Endodermal cell (in vitro differentiated cells): ENCODE measurements at regions not wholly inside any gene's neighbourhood (a gene's known extent, or its start where the extent isn't known, plus 50 kb on each side); places are given as distances from the start of the nearest gene placed in this dataset.

Source experiments
- DNase-seq: peaks from one replicate; pipeline ENCODE4 v3.0.0-alpha.2; 2017
- H3K27ac ChIP-seq: 2 replicates; pipeline ENCODE4 v1.5.1; 2013; ENCODE audit warnings: mild to moderate bottlenecking, low read depth, low read length, moderate library complexity
- H3K27me3 ChIP-seq: 2 replicates; pipeline ENCODE4 v1.6.1; 2013; ENCODE audit warnings: mild to moderate bottlenecking, low read length, moderate library complexity; ENCODE audit not compliant: insufficient read depth, control insufficient read depth, poor library complexity, severe bottlenecking
- H3K36me3 ChIP-seq: 2 replicates; pipeline ENCODE4 v1.7.0; 2013; ENCODE audit warnings: mild to moderate bottlenecking, low read length, moderate library complexity; ENCODE audit not compliant: control insufficient read depth, insufficient read depth
- H3K4me1 ChIP-seq: one replicate; pipeline ENCODE4 v1.7.0; 2013; ENCODE audit warnings: low read length; ENCODE audit not compliant: control insufficient read depth, insufficient read depth
- H3K4me3 ChIP-seq: 2 replicates; pipeline ENCODE4 v1.5.1; 2013; ENCODE audit warnings: mild to moderate bottlenecking, low read length, moderate library complexity
- H3K9ac ChIP-seq: 2 replicates; pipeline ENCODE4 v1.6.1; 2013; ENCODE audit warnings: mild to moderate bottlenecking, low read length, moderate library complexity; ENCODE audit not compliant: poor library complexity, severe bottlenecking; ENCODE audit errors: extremely low read depth
- H3K9me3 ChIP-seq: 2 replicates; pipeline ENCODE4 v1.6.1; 2013; ENCODE audit warnings: mild to moderate bottlenecking, low read length, moderate library complexity; ENCODE audit not compliant: control insufficient read depth
- H3K27ac Mint-ChIP-seq: 2 replicates; pipeline ENCODE4 v1.8.0; 2020; ENCODE audit warnings: mixed read lengths
- H3K27me3 Mint-ChIP-seq: 2 replicates; pipeline ENCODE4 v1.8.0; 2021; ENCODE audit warnings: mild to moderate bottlenecking, mixed read lengths; ENCODE audit not compliant: insufficient read depth
- H3K36me3 Mint-ChIP-seq: 2 replicates; pipeline ENCODE4 v1.8.0; 2020; ENCODE audit warnings: low read depth, mixed read lengths
- H3K4me1 Mint-ChIP-seq: 2 replicates; pipeline ENCODE4 v1.8.0; 2020; ENCODE audit warnings: mixed read lengths
- H3K4me3 Mint-ChIP-seq: 2 replicates; pipeline ENCODE4 v1.8.0; 2020; ENCODE audit warnings: mild to moderate bottlenecking, moderate library complexity, mixed read lengths
- H3K9me3 Mint-ChIP-seq: 2 replicates; pipeline ENCODE4 v1.8.0; 2020; ENCODE audit warnings: mild to moderate bottlenecking, mixed read lengths
- WGBS, 2 experiments: methylation state at CpG; one replicate each; pipeline versions ENCODE4 v1.1.5 to v1.1.7; 2013; ENCODE audit warnings: missing lambda C conversion rate in 2 of 2, mixed read lengths in 1 of 2; ENCODE audit not compliant: insufficient coverage in 1 of 2, insufficient read length in 1 of 2; 5-methylcytosine and 5-hydroxymethylcytosine counted together
- TF ChIP-seq, protein P1 (sequence below): fragments of 200-600 bp; sonication (generic); conservative IDR thresholded peaks from 2 replicates; pipeline ENCODE4 v1.5.0; 2021; ENCODE audit warnings: antibody characterized with exemption, mild to moderate bottlenecking

- H3K36me3 ChIP-seq: no peaks in the 10 kb centered on the region
- 63 to 68% methylated on average over 2 of the region's 2 CpGs for WGBS, 2 experiments
- TF ChIP-seq, protein P1, sequence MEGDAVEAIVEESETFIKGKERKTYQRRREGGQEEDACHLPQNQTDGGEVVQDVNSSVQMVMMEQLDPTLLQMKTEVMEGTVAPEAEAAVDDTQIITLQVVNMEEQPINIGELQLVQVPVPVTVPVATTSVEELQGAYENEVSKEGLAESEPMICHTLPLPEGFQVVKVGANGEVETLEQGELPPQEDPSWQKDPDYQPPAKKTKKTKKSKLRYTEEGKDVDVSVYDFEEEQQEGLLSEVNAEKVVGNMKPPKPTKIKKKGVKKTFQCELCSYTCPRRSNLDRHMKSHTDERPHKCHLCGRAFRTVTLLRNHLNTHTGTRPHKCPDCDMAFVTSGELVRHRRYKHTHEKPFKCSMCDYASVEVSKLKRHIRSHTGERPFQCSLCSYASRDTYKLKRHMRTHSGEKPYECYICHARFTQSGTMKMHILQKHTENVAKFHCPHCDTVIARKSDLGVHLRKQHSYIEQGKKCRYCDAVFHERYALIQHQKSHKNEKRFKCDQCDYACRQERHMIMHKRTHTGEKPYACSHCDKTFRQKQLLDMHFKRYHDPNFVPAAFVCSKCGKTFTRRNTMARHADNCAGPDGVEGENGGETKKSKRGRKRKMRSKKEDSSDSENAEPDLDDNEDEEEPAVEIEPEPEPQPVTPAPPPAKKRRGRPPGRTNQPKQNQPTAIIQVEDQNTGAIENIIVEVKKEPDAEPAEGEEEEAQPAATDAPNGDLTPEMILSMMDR: no peak
- H3K27ac ChIP-seq: no peak overlapping the region
- no peaks in the 10 kb centered on the region for H3K4me1 ChIP-seq
- H3K9me3 ChIP-seq: no peaks in the 10 kb centered on the region
- no peak overlapping the region for H3K4me3 ChIP-seq
- Mint-ChIP-seq H3K27ac (no peak overlapping the region), H3K9me3 (no peaks in the 10 kb centered on the region), H3K36me3 (no peaks in the 10 kb centered on the region), H3K27me3 (no peaks in the 10 kb centered on the region), H3K4me3 (no peak overlapping the region), H3K4me1 (no peaks in the 10 kb centered on the region)
- H3K27me3 ChIP-seq: no peaks in the 10 kb centered on the region
- no peak for DNase-seq
- H3K9ac ChIP-seq: no peak overlapping the region
Observed at GRCh38 chr1:242800521-242800920, 276.0 kb upstream of the PLD5 start.

GRCh38 chr1:242797856-242798255 is 273.4 kb upstream of the PLD5 start:
- TF ChIP-seq, protein P1: no peak
- Histone ChIP-seq H3K4me3 (no peak overlapping the region), H3K4me1 (no peaks in the 10 kb centered on the region), H3K9me3 (no peaks in the 10 kb centered on the region), H3K27me3 (no peaks in the 10 kb centered on the region), H3K9ac (no peak overlapping the region), H3K36me3 (no peaks in the 10 kb centered on the region), H3K27ac (no peak overlapping the region)
- Mint-ChIP-seq H3K36me3 (no peaks in the 10 kb centered on the region), H3K4me1 (no peaks in the 10 kb centered on the region), H3K27ac (no peak overlapping the region), H3K27me3 (no peaks in the 10 kb centered on the region), H3K9me3 (no peaks in the 10 kb centered on the region), H3K4me3 (no peak overlapping the region)
- DNase-seq: no peak

DNA sequence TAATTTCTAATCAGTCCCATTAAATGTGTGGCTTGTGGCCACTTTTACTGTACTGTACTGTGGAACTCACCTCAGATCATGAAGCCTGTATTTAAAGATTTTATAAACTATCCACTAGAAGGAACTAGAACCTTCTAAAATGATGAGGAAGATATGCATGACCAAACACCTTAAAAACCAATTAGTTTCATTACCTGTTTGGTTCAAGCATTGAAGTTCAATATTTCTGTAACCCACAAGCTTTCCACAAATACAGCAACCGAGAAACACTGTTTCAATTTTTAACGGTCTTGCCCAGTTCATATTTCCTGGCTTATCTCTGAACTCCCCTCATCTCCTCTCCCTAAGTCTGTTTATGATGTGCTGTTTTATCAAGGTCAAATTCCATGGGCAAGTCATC is 264.3 kb upstream of the PLD5 start:
- Mint-ChIP-seq H3K4me3 (no peak overlapping the region), H3K9me3 (peaks cover 4% of the 10 kb centered on the region), H3K27ac (no peak overlapping the region), H3K27me3 (no peaks in the 10 kb centered on the region), H3K4me1 (no peaks in the 10 kb centered on the region), H3K36me3 (no peaks in the 10 kb centered on the region)
- TF ChIP-seq, protein P1: no peak
- no peak overlapping the region for H3K4me3 ChIP-seq
- no peaks in the 10 kb centered on the region for H3K4me1 ChIP-seq
- H3K27ac ChIP-seq: no peak overlapping the region
- no peaks in the 10 kb centered on the region for H3K36me3 ChIP-seq
- H3K9me3 ChIP-seq: peaks cover 7% of the 10 kb centered on the region
- H3K9ac ChIP-seq: no peak overlapping the region
- no peaks in the 10 kb centered on the region for H3K27me3 ChIP-seq
- 67 to 95% methylated on average over 1 to 2 of the region's 2 CpGs for WGBS, 2 experiments
- DNase-seq: no peak
